ENCODE measurements at regions not wholly inside any gene's neighbourhood (a gene's known extent, or its start where the extent isn't known, plus 50 kb on each side); places are given as distances from the start of the nearest gene placed in this dataset.
"Not testable (repeated sequence)": the region's sequence is repeated elsewhere in the genome, so short reads cannot be mapped to it uniquely, and the experiment has no call there.

DNA sequence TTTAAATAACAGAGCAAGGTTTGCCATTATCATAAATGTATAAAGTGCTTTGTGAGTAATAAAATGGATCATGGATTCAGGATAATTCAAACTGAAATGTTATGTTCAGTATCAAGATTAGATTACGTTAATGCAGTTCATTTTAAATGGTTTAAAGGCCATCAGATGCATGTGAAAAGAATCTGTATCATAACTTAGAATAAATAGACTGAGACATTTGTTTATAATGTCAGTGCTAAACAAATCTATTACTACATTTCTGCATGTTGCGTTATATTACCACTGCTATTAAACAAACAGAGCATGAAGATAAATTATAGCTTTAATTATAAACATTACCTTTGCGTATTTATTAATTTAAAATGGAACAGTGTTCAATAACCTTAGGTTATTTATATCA, 160.2 kb downstream of the TOX3 start:
- DNase-seq: no peak

DNA sequence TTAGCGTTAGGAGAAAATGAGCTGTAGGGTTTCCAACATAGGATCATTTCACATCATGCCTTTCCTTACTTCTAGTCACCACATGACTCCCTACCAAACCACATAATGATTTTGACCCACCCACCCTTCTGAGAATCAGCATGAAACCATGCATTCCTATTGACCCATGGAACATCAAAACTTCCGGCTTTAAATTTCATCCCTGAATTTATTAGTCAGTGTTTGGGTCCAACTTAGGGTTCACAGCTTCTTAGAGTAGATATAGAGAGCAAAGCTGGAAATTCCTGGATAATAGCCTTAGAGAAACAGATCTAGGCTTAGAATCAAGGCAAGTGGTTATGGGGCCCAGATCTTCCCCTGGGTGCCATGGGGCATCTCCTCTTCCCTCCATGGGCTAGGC, 162.6 kb downstream of the TOX3 start:
- no peak for DNase-seq

DNA sequence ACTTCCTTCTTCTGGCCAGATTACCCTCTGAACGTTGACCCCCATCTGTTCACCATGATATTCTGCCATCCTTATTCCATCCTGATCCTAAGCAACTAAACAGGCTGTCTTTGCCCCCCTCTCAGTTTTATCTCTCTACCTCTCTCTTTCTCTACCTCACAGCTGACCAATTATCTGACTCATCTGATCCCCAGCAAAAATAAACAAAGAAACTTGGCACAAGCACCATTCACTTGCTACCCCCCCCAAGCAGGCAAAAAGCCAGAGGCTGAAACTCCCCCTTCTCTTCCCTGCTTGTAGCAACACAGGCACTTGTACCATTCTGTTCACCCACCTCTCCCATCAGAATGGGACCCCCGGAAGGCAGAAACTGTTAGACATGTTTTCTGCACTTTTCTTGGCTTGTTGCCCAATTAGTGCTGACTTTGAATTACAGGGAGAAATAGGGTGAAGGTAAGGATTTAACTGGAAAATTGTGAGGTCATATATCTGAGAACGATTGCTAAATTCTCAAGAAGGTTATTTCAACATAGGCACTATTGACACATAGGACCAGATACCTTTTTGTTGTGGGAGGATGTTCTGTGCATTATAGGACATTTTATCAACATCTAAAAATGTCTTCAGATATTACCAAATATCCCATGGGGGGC, 163.2 kb downstream of the TOX3 start:
- DNase-seq: peak; percentile 7

DNA sequence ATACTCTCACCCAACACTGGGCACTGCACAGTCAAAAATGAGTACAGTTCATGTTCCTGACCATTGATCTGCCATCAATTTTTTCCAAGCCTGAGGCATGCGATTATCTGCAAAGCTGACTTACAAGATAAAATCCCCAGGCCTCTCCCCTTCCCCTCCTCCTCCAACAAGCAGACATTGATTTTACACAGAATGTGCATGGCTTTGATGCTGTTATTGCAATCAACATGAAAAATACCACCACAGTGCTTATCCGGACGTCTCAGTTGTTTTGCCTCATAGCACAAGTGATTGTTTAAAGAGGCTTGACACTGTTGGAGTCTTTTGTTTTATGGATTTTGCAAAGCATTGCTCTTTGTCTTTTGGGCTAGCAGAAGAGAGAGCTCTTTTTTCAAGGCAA, 163.8 kb downstream of the TOX3 start:
- no peak for DNase-seq

DNA sequence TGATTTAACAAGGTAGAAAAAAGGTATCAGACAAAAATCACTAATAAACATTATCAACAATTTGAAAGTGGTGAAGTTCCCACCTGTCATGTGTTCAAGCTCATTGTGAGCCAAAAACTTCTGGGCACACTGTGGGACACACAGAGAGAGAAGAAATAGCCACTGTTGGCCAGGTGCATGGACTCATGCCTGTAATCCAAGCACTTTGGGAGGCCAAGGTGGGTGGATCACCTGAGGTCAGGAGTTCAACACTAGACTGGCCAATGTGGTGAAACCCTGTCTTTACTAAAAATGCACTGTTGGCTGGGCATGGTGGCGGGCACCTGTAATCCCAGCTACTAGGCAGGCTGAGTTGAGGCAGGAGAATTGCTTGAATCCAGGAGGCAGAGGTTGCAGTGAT, 167.4 kb downstream of the TOX3 start:
- no peak for DNase-seq

DNA sequence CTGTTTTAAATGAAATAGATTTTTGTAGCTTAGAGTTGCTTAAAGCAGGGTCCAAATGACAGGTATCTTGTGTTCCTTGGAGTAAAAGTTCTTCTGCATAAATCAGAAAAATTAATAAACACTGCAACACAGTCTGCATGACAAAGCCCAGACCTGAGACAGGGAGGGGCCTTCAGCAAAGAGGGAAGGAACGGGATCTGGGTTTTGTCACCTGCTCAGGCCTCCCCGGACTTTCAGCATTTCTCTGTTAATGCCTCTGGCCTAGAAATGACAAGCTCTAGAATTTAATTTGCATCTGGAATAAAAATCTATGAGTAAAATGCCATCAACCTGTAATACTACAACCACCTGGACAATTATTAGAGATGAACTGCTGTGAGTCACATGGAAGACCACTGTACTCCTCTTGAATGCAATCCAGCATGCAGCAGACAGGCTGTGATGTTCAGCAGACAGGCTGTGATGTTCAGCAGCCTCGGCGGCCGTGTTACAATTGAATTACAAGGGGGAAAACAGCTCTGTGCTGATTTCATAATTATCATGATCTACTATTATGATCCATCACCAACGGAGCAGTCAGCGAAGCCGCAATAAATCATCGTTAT, 170.2 kb downstream of the TOX3 start:
- no peak for DNase-seq

DNA sequence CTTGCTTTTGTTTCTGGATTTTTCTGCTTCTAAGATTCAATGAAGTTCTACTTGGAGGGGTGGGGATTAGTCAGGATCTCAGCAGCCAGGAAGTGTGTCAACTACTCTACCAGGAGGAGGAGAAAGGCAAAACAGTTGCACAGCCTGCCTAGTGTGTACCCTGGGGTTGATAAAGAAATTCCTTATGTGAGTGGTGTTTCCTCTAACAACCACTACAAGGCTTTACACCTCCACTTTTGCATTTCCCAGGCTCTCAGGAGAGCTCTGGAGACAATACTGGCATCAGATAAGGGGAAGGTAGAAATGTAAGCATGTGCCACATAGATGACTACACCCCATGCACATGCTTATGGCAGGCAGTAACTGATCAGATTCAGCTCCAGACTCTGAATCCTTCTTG, 174.6 kb downstream of the TOX3 start:
- DNase-seq: no peak

DNA sequence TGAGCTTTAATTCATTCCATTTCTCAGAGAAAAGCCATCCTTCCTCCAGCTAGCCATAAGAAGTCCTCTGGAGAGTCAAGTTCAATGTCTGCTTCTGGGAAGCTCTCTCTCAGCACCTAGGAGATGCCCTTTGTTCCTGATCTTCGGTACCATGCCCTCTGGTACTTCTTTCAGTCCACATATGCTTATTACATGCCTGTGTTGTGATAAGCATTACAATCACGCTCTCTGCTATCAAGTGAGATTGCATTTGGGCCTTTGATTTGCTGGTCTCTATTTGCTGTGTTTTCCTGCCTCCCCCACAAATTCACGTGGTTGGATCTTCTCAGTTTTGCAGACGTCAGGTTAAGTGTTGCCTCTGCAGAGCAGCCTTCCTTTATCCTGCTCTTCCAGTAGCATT, 178.1 kb downstream of the TOX3 start:
- no peak for DNase-seq

DNA sequence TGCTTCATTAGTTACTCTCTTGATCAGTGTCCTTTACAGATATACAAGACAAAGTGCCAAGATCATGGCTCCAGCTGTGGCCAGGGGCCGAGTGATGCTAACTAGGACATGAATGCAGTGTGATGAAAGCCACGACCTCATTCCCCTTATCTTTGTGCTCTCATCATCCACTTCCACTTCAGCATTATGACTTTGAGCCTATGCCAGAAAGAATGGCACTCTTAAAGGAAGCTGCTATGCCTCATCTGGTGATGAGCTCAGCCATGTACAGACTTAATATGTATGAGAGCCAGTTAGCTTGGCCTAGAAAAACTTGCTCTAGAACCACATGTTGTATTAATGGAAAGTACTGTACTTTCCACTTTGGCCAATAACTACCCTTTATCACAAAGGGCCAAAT, 179.1 kb downstream of the TOX3 start:
- peak; percentile 42 for DNase-seq

DNA sequence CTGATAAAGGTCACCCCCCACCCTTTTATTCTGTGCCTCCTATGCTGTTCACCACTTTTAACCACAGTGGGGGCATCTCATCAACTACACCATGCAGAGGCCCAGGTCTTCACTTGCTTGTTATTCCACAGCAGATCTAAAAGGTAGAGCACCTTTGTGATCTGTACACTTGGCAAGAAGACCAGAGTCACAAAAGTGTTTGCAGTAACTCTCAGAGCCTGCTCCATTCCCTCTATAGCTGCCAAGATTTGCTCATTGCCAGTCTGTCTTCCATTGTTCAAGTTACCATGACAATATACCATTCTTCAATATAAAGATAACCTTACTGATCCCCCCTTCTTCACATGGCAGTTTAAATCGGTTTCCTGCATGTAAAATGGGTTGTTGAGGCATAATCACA, 180.0 kb downstream of the TOX3 start:
- peak; percentile 22 for DNase-seq

DNA sequence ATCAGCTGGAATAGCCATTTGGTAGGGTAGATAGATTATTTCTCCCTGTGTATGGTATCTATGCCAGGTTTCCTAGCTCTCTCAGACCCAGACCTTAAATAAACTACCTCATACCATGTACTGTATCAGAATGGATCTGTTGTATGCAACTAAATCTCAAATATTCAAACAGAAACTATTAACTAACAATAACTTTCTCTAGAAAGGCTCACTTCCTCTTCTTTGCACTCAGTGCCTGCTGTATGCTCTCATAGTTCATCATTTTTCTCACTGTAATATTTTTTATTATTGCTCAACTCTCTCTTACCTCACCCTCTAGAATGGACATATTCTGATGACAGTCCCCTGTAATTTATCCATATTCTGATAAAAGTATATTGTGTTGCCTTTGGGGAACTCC, 182.4 kb downstream of the TOX3 start:
- DNase-seq: no peak

DNA sequence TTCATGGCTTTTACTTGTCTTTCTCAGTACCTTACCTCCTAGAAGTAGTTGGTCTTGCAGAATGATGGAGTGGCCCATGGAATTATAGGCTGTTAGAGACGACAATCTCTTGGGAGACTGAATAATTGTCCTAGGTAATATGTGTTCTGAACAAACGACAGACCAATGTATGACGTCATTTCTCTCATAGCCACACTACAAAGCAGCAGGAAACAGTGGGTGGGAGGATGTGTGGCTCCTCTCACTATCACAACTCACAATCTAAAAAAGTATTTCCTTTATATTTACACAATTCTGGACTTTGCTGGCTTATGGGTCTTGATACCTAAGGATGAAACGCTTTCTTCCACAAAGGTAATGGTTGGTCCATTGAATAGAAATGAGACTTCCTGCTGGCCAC, 183.9 kb downstream of the TOX3 start:
- DNase-seq: no peak

DNA sequence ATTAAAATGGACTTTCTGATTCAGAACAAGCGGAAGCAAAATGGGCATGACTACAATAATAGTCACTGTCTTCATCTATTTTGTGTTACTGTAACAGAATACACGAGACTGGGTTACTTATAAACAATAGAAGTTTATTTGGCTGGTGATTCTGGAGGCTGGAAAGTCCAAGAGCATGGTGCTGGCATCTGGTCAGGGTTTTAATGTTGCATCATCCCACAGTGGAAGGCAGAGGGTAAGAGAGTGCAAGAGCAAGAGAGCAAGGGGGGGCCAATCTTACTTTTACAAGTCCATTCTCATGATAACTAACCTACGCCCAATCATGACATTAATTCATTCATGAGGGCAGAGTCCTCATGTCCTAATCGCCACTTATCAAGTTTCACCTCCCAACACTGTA, 189.2 kb downstream of the TOX3 start:
- DNase-seq: no peak

DNA sequence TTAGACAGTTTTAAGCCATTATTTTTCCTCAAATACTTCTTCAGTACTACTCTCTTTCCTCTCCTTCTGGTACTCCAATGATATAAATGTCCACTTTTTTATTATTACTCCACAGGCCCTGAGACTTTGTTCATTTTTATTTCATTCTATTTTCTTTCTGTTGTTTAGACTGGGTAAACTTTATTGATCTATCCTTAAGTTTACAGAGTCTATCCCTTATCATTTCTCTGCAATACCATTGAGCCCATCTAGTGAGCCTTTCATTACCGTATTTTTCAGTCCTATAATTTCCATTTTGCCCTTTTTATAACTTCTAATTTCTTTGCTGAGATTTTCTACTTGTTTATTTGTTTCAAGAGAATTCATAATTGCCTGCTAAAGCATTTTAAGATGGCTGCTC, 193.7 kb downstream of the TOX3 start:
- no peak for DNase-seq

DNA sequence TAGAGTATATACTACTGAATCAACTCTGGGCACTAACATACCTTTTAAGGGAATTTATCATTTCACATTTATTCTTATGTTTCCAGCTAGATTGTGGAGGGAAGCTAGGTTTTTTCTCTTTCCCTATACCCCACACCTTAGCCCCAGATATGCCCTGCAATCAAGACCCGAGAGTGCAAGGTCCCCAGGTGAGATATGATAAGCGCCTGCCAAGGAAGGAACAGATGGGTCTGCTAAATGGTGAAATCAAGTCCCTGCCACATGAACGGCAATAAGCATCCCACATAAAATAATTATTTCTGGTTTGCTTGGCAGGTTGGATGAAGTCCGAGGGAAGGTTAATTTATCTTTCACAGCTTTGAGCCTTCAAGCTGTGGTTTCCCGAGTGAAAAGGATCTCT, 195.5 kb downstream of the TOX3 start:
- DNase-seq: no peak

DNA sequence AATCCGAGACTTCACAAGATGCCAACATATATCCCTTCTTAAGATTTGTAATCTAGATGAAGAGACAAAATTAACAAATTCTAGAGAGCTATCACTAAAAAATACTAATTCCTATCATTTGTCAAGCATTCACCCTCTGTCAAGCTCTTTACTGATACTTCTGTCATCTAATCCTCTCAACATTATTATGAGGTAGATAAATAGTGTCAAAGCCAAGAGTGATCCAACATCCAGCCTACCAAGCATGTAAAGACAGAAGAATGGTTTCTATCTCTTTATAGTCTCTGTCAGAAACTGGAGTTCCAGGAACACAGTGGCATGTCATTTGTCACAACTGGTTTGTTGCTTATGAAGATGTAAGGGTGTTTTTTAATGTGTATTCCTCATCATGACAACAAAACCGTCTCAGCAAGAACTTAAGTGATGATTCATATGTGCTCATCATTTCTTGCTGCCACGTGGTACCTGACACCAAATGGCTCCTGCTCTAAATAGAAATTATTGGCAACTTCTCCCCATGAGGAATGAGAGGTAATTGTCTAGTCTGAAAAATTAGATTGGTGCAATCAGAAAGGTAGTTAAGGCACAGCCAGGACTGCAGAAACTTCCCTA, 196.8 kb downstream of the TOX3 start:
- DNase-seq: no peak

DNA sequence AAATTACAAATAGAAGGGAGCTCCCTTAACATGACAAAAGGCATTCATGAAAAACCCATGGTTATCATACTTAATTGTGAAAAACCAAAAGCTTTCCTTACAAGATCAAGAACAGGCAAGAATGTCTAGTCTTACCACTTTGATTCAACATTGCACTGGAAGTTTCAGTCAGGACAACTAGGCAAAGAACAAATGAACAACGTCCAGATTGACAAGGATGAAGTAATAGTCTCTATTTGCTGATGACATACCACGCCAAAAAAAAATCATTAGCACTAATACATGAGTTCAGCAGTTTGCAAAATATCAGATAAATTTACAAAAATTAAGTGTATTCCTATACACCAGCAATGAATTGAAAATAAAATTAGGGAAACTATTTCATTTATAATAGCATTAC, 200.2 kb downstream of the TOX3 start:
- DNase-seq: no peak

DNA sequence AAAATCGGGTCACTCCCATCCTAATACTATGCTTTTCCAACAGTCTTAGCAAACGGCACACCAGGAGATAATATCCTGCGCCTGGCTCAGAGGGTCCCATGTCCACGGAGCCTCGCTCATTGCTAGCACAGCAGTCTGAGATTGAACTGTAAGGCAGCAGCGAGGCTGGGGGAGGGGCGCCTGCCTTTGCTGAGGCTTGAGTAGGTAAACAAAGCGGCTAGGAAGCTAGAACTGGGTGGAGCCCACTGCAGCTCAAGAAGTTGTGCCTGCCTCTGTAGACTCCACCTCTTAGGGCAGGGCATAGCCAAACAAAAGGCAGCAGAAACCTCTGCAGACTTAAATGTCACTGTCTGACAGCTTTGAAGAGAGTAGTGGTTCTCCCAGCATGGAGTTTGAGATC, 213.3 kb downstream of the TOX3 start:
- DNase-seq: not testable (repeated sequence)

DNA sequence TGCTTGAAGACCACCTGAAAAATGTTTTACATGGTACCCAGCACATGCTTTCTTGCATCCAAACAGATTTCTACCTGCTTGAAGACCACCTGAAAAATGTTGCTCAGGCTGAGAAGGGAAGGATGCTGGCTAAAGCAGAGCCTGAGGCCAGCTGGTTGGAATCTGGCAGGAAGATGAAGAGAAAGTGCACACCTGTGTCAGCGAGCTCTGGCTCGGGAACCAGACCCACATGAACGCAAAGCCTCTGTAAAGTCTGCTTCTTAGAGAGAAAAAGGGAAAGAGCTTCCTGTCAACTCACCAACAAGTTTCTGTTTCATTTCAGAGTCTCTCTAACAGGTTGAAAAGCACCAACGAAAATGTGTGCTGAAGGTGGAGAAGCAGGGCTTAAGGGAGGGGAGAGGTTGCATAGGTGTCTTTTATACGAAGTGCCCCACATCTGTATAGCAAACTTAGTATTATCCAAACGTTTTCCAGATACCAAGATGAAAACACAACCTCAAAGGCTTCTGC, 226.0 kb downstream of the TOX3 start:
- no peak for DNase-seq

DNA sequence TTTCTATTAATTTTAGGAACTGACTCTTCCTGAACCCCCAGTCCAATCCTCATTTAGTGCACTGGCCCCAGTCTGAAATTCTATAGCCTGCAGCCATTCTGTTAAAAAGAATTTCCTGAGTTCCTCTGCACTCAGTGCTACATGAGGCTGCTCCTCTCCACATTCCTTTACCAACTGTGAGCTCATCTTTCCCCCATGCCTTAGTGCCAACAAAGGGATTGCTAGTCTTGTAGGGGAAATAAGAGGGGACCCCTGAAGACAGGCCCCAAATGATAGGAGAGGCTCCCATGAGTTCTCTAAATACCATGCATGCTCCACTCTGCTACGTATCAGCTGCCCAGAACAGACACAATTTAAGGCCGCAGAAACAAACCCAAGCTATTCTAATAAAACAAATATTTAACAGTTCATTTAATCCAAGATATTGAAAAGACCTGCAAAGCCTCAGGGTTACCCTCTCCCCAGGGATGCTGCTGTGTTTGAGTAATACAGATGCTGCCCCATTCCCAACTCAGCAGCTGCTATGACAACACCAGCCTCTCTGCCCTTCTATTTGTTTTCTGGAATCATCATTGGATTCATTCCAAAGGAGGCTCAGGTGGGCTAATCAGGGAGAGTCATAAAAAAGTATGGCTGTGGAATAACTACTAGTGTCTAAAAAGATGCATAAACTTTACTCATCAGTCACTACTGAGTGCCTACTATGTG, 228.5 kb downstream of the TOX3 start:
- peak; percentile 20 for DNase-seq

DNA sequence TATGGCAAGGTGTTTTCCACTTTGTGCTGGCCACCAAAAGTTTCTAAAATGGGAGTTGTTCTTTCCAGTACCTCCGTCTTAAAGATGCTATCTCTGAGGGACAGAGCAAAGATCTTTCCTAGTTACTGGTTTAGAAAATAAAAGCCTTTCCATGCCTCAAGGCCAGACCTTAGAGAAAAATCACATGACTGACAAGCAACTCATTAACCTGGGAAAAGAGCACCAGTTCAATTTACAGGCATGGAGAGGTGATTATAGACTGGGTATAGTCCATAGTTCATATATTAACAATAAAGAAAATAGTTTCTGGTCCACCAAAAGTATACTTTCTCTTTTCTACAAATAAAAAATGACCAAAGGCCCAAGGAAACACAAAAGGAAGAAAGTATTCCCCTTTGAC, 230.7 kb downstream of the TOX3 start:
- DNase-seq: no peak

DNA sequence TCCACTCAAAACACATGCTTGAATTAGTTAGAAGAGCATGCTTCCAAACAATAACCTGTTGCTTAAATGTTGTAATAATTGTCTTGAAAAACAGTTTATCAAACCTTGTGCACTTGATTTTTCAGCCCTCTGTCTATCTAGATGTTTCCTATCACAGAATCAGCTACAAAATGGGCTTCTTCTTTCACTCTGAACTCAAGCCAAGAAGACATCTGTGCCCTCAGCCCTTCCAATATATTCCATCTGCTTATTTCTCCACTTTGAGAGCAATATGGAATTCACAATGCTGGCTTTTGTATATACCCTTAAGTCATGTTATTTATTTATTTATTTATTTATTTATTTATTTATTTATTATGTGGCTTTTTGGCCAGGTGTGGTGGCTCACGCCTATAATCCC, 234.2 kb downstream of the TOX3 start:
- DNase-seq: no peak

DNA sequence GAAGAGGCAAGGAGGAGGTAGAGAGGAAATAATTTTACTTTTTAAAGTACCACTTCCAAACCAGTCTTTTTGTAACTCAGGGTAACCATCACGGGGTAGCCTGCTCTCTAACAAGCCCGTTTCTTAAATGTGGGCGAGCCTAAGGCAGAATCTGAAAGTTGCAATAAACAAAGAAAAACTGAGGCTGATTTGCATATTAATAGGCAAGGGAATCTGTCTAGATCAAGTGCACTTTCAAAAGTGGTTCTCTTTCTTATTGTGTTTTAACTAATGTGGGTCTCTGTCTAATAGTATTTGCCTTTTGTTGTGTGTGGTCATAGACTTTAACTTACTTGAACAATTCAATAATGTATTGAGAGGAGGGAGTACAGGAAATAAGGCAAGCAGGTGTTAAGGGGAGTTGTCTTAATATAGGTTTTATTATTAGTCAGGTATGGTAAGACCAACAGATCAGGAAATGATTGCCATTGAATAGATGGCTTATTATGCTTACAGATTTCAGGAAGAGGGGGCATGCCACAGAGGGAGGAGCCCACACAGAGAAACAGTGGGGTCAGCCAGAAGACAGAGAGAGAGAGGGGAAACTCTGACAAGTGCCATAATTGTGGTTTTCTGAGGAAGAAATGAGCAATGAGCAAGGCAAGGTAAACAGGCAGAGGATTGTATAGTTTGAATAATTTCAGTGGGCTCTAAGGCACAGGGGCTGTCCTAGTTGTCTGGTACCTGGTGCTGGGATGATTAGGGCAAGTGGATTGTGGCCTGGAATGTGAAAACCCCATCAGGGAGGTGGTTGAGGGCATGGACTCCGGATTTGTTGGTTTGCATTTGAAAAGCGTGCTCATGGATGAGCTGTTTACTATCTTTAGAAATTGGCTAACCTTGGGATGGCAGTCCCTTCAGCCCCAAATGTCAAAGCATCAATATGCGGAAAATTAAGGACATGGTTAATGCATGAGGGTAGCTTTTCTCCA, 237.2 kb downstream of the TOX3 start:
- DNase-seq: no peak

Data from NCI-H2029 (cell line).